ENCODE measurements at regions not wholly inside any gene's neighbourhood (a gene's known extent, or its start where the extent isn't known, plus 50 kb on each side); places are given as distances from the start of the nearest gene placed in this dataset.
A peak's percentile ranks its signal among the peaks of the same experiment; 100 is the strongest.

DNA sequence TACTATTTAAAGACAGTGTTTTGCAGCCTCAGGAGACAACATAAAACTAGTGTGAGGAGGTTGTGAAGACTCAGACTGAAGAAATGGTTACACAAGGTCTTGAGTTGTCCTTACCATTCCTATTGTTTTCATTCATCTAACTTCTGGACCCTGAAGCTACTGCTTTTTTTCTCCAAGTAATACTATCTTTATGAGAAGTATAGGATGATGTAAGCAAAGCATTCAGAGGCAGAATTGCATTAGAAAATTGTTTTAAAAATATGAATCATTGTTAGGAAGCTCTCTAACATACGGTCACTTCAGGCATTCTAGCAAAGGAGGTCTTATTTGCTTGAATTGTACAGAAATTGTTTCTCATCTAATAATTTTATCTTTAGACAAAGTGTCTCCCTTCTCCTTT, 357.8 kb downstream of the TLL1 start:
- no peak for DNase-seq
- Mint-ChIP-seq H3K4me1 (no peaks in the 10 kb centered on the region), H3K27ac (no peak overlapping the region), H3K27me3 (no peaks in the 10 kb centered on the region), H3K4me3 (no peak overlapping the region), H3K9me3 (peaks cover 0 to 6% (median under 1%) of the 10 kb centered on the region in 7 donors), H3K36me3 (no peaks in the 10 kb centered on the region)
- Histone ChIP-seq H3K36me3 (ENCODE audit: control insufficient read depth, insufficient read depth, low read length) (no peaks in the 10 kb centered on the region), H3K4me1 (ENCODE audit: control insufficient read depth, insufficient read depth, low read length, poor library complexity, severe bottlenecking) (no peaks in the 10 kb centered on the region), H3K27ac (ENCODE audit: insufficient read depth, low read length, poor library complexity, severe bottlenecking) (no peak overlapping the region), H3K27me3 (ENCODE audit: control insufficient read depth, insufficient read depth, low read length) (no peaks in the 10 kb centered on the region), H3K4me3 (ENCODE audit: low read depth, low read length) (no peak overlapping the region), H3K9me3 (ENCODE audit: control insufficient read depth in 2 of 2, low read length in 2 of 2) (peaks cover 0 to 4% of the 10 kb centered on the region in 2 experiments)
- no peak for ATAC-seq (ENCODE audit: low read depth in 2 of 2)

- Mint-ChIP-seq H3K27ac (no peak overlapping the region), H3K4me1 (no peaks in the 10 kb centered on the region), H3K4me3 (no peak overlapping the region), H3K9me3 (peaks cover 0 to 6% (median 3%) of the 10 kb centered on the region in 7 donors), H3K27me3 (no peaks in the 10 kb centered on the region), H3K36me3 (no peaks in the 10 kb centered on the region)
- no peaks in the 10 kb centered on the region for H3K4me1 ChIP-seq (ENCODE audit: control insufficient read depth, insufficient read depth, low read length, poor library complexity, severe bottlenecking)
- no peaks in the 10 kb centered on the region for H3K9me3 ChIP-seq (ENCODE audit: control insufficient read depth in 2 of 2, low read length in 2 of 2)
- no peak for ATAC-seq (ENCODE audit: low read depth in 2 of 2)
- no peaks in the 10 kb centered on the region for H3K36me3 ChIP-seq (ENCODE audit: control insufficient read depth, insufficient read depth, low read length)
- H3K4me3 ChIP-seq (ENCODE audit: low read depth, low read length), result no peak overlapping the region
- no peaks in the 10 kb centered on the region for H3K27me3 ChIP-seq (ENCODE audit: control insufficient read depth, insufficient read depth, low read length)
- DNase-seq, result no peak
- H3K27ac ChIP-seq (ENCODE audit: insufficient read depth, low read length, poor library complexity, severe bottlenecking), result no peak overlapping the region
These were observed 366.3 kb downstream of the TLL1 start for GRCh38 chr4:166239354-166239753.

GRCh38 chr4:166252487-166253402, 379.7 kb downstream of the TLL1 start:
- Histone ChIP-seq H3K4me3 (ENCODE audit: low read depth, low read length) (no peak overlapping the region), H3K4me1 (ENCODE audit: control insufficient read depth, insufficient read depth, low read length, poor library complexity, severe bottlenecking) (no peaks in the 10 kb centered on the region), H3K27me3 (ENCODE audit: control insufficient read depth, insufficient read depth, low read length) (no peaks in the 10 kb centered on the region), H3K36me3 (ENCODE audit: control insufficient read depth, insufficient read depth, low read length) (no peaks in the 10 kb centered on the region), H3K27ac (ENCODE audit: insufficient read depth, low read length, poor library complexity, severe bottlenecking) (no peak overlapping the region), H3K9me3 (ENCODE audit: control insufficient read depth in 2 of 2, low read length in 2 of 2) (no peaks in the 10 kb centered on the region)
- no peaks in the 10 kb centered on the region for H3K4me1 Mint-ChIP-seq
- no peak overlapping the region for H3K27ac Mint-ChIP-seq
- H3K27me3 Mint-ChIP-seq, result no peaks in the 10 kb centered on the region
- H3K36me3 Mint-ChIP-seq, result no peaks in the 10 kb centered on the region
- H3K9me3 Mint-ChIP-seq, result peaks cover 0 to 3% (median 2%) of the 10 kb centered on the region in 7 donors
- peak in 1 of 3 donors; percentile 0 for DNase-seq
- ATAC-seq (ENCODE audit: low read depth in 2 of 2), result no peak
- H3K4me3 Mint-ChIP-seq, result no peak overlapping the region

DNA sequence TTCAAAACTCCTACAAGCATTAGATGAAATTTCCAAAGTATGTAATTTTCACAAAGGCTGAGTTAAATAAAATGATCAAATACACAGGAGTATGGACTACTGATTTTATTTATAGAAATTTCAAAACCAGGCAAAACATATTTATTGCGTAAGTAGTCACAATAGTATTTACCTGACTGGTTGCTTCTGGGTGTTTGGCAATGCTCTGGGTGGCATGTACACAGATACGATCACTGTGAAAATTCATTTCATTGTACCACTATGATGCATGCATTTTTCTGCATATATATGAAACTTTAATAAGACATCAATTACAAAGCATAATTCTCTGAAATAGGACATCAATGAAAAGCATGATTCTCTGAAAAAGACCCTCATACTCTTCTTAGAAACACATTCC, 384.2 kb downstream of the TLL1 start:
- Histone ChIP-seq H3K27ac (ENCODE audit: insufficient read depth, low read length, poor library complexity, severe bottlenecking) (no peak overlapping the region), H3K4me3 (ENCODE audit: low read depth, low read length) (no peak overlapping the region), H3K4me1 (ENCODE audit: control insufficient read depth, insufficient read depth, low read length, poor library complexity, severe bottlenecking) (no peaks in the 10 kb centered on the region), H3K36me3 (ENCODE audit: control insufficient read depth, insufficient read depth, low read length) (no peaks in the 10 kb centered on the region), H3K27me3 (ENCODE audit: control insufficient read depth, insufficient read depth, low read length) (no peaks in the 10 kb centered on the region), H3K9me3 (ENCODE audit: control insufficient read depth in 2 of 2, low read length in 2 of 2) (no peaks in the 10 kb centered on the region)
- Mint-ChIP-seq H3K36me3 (no peaks in the 10 kb centered on the region), H3K27me3 (no peaks in the 10 kb centered on the region), H3K4me1 (no peaks in the 10 kb centered on the region), H3K27ac (no peak overlapping the region), H3K4me3 (no peak overlapping the region), H3K9me3 (peaks cover 0 to 12% (median 2%) of the 10 kb centered on the region in 7 donors)
- DNase-seq (no peak), ATAC-seq (ENCODE audit: low read depth in 2 of 2) (no peak)

DNA sequence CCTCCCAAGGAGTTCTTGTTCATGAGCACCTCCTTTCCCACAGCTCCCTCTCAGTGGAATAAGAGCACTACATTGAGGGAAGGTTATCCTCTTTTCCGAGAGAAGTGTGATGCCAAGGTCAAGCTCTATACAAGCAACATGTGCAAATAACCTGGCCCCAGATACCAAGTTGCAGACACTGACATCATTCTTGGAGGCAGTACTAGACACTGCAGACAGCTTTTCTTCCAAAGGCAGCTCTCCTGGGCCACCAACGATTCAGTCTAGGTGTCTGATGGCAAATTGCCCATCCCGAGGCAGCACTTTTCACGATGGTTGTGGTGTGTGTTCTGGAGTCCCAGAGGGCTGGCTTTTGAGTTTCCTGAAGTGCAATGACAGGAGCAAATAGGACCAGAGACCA, 384.9 kb downstream of the TLL1 start:
- H3K4me1 Mint-ChIP-seq, result no peaks in the 10 kb centered on the region
- H3K27ac Mint-ChIP-seq, result no peak overlapping the region
- ATAC-seq (ENCODE audit: low read depth in 2 of 2), result no peak

GRCh38 chr4:166259081-166259480, 386.0 kb downstream of the TLL1 start:
- H3K27ac ChIP-seq (ENCODE audit: insufficient read depth, low read length, poor library complexity, severe bottlenecking), result no peak overlapping the region
- no peak overlapping the region for H3K4me3 ChIP-seq (ENCODE audit: low read depth, low read length)
- no peaks in the 10 kb centered on the region for H3K9me3 ChIP-seq (ENCODE audit: control insufficient read depth in 2 of 2, low read length in 2 of 2)
- Mint-ChIP-seq H3K4me3 (no peak overlapping the region), H3K27ac (no peak overlapping the region), H3K27me3 (no peaks in the 10 kb centered on the region), H3K36me3 (no peaks in the 10 kb centered on the region), H3K9me3 (peaks cover 0 to 12% (median 2%) of the 10 kb centered on the region in 7 donors), H3K4me1 (no peaks in the 10 kb centered on the region)
- no peaks in the 10 kb centered on the region for H3K27me3 ChIP-seq (ENCODE audit: control insufficient read depth, insufficient read depth, low read length)
- H3K36me3 ChIP-seq (ENCODE audit: control insufficient read depth, insufficient read depth, low read length), result no peaks in the 10 kb centered on the region
- ATAC-seq (ENCODE audit: low read depth in 2 of 2) (no peak), DNase-seq (no peak)
- H3K4me1 ChIP-seq (ENCODE audit: control insufficient read depth, insufficient read depth, low read length, poor library complexity, severe bottlenecking), result no peaks in the 10 kb centered on the region

More for the DNA sequence above, 384.9 kb downstream of the TLL1 start:
- H3K36me3 Mint-ChIP-seq, result no peaks in the 10 kb centered on the region
- no peaks in the 10 kb centered on the region for H3K27me3 ChIP-seq (ENCODE audit: control insufficient read depth, insufficient read depth, low read length)
- H3K4me3 ChIP-seq (ENCODE audit: low read depth, low read length), result no peak overlapping the region
- no peak for DNase-seq
- no peaks in the 10 kb centered on the region for H3K27me3 Mint-ChIP-seq
- no peak overlapping the region for H3K27ac ChIP-seq (ENCODE audit: insufficient read depth, low read length, poor library complexity, severe bottlenecking)
- no peaks in the 10 kb centered on the region for H3K9me3 ChIP-seq (ENCODE audit: control insufficient read depth in 2 of 2, low read length in 2 of 2)
- H3K36me3 ChIP-seq (ENCODE audit: control insufficient read depth, insufficient read depth, low read length), result no peaks in the 10 kb centered on the region
- no peak overlapping the region for H3K4me3 Mint-ChIP-seq
- no peaks in the 10 kb centered on the region for H3K4me1 ChIP-seq (ENCODE audit: control insufficient read depth, insufficient read depth, low read length, poor library complexity, severe bottlenecking)
- H3K9me3 Mint-ChIP-seq, result peaks cover 0 to 12% (median 2%) of the 10 kb centered on the region in 7 donors

GRCh38 chr4:166274136-166274761, 401.2 kb downstream of the TLL1 start:
- H3K27me3 ChIP-seq (ENCODE audit: control insufficient read depth, insufficient read depth, low read length), result no peaks in the 10 kb centered on the region
- no peaks in the 10 kb centered on the region for H3K9me3 ChIP-seq (ENCODE audit: control insufficient read depth in 2 of 2, low read length in 2 of 2)
- no peaks in the 10 kb centered on the region for H3K36me3 ChIP-seq (ENCODE audit: control insufficient read depth, insufficient read depth, low read length)
- Mint-ChIP-seq H3K27ac (no peak overlapping the region), H3K27me3 (no peaks in the 10 kb centered on the region), H3K9me3 (peaks cover 1 to 7% (median 4%) of the 10 kb centered on the region in 7 donors), H3K36me3 (no peaks in the 10 kb centered on the region), H3K4me1 (peaks cover 0 to 3% (median 0%) of the 10 kb centered on the region in 4 donors), H3K4me3 (no peak overlapping the region)
- H3K4me1 ChIP-seq (ENCODE audit: control insufficient read depth, insufficient read depth, low read length, poor library complexity, severe bottlenecking), result no peaks in the 10 kb centered on the region
- no peak for ATAC-seq (ENCODE audit: low read depth in 2 of 2)
- no peak overlapping the region for H3K27ac ChIP-seq (ENCODE audit: insufficient read depth, low read length, poor library complexity, severe bottlenecking)
- H3K4me3 ChIP-seq (ENCODE audit: low read depth, low read length), result no peak overlapping the region
- DNase-seq, result no peak

All from CD4-positive, CD25-positive, alpha-beta regulatory T cell (primary cell).